Bronchial epithelial cell (primary cell): ENCODE measurements at regions not wholly inside any gene's neighbourhood (a gene's known extent, or its start where the extent isn't known, plus 50 kb on each side); places are given as distances from the start of the nearest gene placed in this dataset.

Experiments used
- DNase-seq: peaks from one replicate; pipeline ENCODE4 v3.0.0-alpha.2; 2010; ENCODE audit warnings: low read depth
- FAIRE-seq: peaks from 2 replicates; lab custom pipeline; 2011; peaks lifted over from hg19 to GRCh38; lab: Jason Lieb, UNC
- H3K27me3 ChIP-seq: 2 replicates; pipeline ENCODE4 v1.5.1; 2011; ENCODE audit warnings: low read length; ENCODE audit not compliant: control insufficient read depth, insufficient read depth
- H3K36me3 ChIP-seq: 2 replicates; pipeline ENCODE4 v1.5.1; 2011; ENCODE audit warnings: low read length; ENCODE audit not compliant: control insufficient read depth, insufficient read depth
- H3K4me3 ChIP-seq: 2 replicates; pipeline ENCODE4 v1.5.1; 2011; ENCODE audit warnings: mild to moderate bottlenecking, low read depth, low read length, control low read depth
- CTCF ChIP-seq: IDR thresholded peaks from 2 replicates; pipeline ENCODE4 v1.5.1; 2011; ENCODE audit warnings: mild to moderate bottlenecking, moderate library complexity, low read length, control low read depth, inconsistent platforms; ENCODE audit not compliant: insufficient read depth, severe bottlenecking

- no peak for FAIRE-seq
- DNase-seq, result no peak
- no peaks in the 10 kb centered on the region for H3K36me3 ChIP-seq
- no peak for TF ChIP-seq CTCF
- no peak overlapping the region for H3K4me3 ChIP-seq
- peaks cover 2% of the 10 kb centered on the region for H3K27me3 ChIP-seq
Measured at GRCh38 chr2:240210198-240210965, 69.9 kb upstream of the OTOS start.

- no peak for FAIRE-seq
- H3K36me3 ChIP-seq, result no peaks in the 10 kb centered on the region
- TF ChIP-seq CTCF, result no peak
- H3K4me3 ChIP-seq, result no peak overlapping the region
- no peak for DNase-seq
- peaks cover 2% of the 10 kb centered on the region for H3K27me3 ChIP-seq
Measured at GRCh38 chr2:240211096-240211495, 70.6 kb upstream of the OTOS start.

- no peak for FAIRE-seq
- no peak for DNase-seq
- Histone ChIP-seq H3K4me3 (no peak overlapping the region), H3K27me3 (peaks cover 2% of the 10 kb centered on the region), H3K36me3 (no peaks in the 10 kb centered on the region)
- TF ChIP-seq CTCF, result no peak
Measured at GRCh38 chr2:240211598-240212424, 71.4 kb upstream of the OTOS start.

GRCh38 chr2:240212425-240213225 is 72.2 kb upstream of the OTOS start:
- H3K36me3 ChIP-seq, result no peaks in the 10 kb centered on the region
- H3K27me3 ChIP-seq, result peaks cover 2% of the 10 kb centered on the region
- no peak overlapping the region for H3K4me3 ChIP-seq
- no peak for DNase-seq
- FAIRE-seq, result no peak
- no peak for TF ChIP-seq CTCF

- H3K27me3 ChIP-seq, result peaks cover 2% of the 10 kb centered on the region
- no peak for FAIRE-seq
- no peak overlapping the region for H3K4me3 ChIP-seq
- no peaks in the 10 kb centered on the region for H3K36me3 ChIP-seq
- no peak for DNase-seq
- TF ChIP-seq CTCF, result no peak
Measured at GRCh38 chr2:240213226-240213475, 72.7 kb upstream of the OTOS start.
